ACC112 (cell line): ENCODE measurements at regions not wholly inside any gene's neighbourhood (a gene's known extent, or its start where the extent isn't known, plus 50 kb on each side); places are given as distances from the start of the nearest gene placed in this dataset.
"Not testable (repeated sequence)": the region's sequence is repeated elsewhere in the genome, so short reads cannot be mapped to it uniquely, and the experiment has no call there.

Experiments
- H2AFZ ChIP-seq: fragments of 200-600 bp; sonication (generic); one replicate; pipeline ENCODE4 v1.6.0; 2017; ENCODE audit warnings: antibody characterized with exemption, low read length; ENCODE audit not compliant: unreplicated experiment
- H3K27ac ChIP-seq: fragments of 200-600 bp; sonication (generic); 2 replicates; pipeline ENCODE4 v1.5.1; 2014; ENCODE audit warnings: low read depth, mild to moderate bottlenecking, antibody characterized with exemption, low read length, moderate library complexity
- H3K27me3 ChIP-seq: fragments of 200-600 bp; sonication (generic); 2 replicates; pipeline ENCODE4 v1.6.1; 2014; ENCODE audit warnings: mild to moderate bottlenecking, antibody characterized with exemption, low read length, moderate library complexity, mixed read lengths; ENCODE audit not compliant: insufficient read depth
- H3K36me3 ChIP-seq: fragments of 200-600 bp; sonication (generic); 2 replicates; pipeline ENCODE4 v1.6.1; 2016; ENCODE audit warnings: mild to moderate bottlenecking, antibody characterized with exemption, low read length, moderate library complexity, mixed read lengths; ENCODE audit not compliant: insufficient read depth
- H3K4me1 ChIP-seq: fragments of 200-600 bp; sonication (generic); one replicate; pipeline ENCODE4 v1.6.1; 2016; ENCODE audit warnings: low read length, mixed read lengths; ENCODE audit not compliant: insufficient read depth, unreplicated experiment, control insufficient read depth
- H3K4me3 ChIP-seq: fragments of 200-600 bp; sonication (generic); 2 replicates; pipeline ENCODE4 v1.5.1; 2014; ENCODE audit warnings: mild to moderate bottlenecking, low read depth, low read length
- H3K79me2 ChIP-seq: fragments of 200-600 bp; sonication (generic); one replicate; pipeline ENCODE4 v1.6.0; 2016; ENCODE audit warnings: low read length; ENCODE audit not compliant: control insufficient read depth, unreplicated experiment, insufficient read depth

DNA sequence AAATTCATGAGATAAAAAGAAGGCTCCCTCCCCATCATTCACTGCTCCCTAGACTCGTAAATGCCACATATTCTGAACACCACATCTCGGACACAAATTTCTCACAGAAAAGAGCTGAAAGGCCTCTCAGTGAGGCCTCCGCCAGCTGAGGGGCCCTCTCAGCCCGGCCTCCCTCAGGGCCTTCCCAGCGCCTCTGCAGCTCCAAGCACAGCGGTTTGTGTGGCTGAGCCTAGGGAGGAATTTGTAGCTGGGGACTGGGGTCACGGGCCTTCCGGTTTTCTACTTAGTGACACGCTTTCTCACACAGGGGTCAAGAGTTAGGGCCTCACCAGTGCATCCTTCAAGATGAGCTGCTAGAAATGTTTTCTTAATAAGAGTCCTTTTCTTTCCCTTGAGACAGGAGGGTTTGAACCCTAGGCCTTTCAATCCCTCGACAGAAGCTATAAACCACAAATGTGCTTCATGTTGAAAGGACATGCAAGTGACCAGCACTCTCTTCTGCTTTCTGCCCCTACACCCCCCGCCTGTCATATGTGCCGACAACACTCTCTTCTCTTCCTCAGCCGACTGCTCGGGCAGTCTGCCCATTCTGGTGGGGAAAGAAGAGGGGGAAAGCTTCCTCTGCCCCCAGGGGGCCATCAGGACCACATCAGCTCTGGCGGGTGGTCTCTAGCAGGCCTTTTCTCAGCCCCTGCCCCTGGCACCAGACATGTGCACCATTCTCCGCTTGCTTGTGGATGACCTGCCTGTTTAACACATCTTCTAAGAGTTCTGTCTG is 104.9 kb downstream of the CHIC2 start:
- Histone ChIP-seq H2AFZ (no peak overlapping the region), H3K36me3 (no peaks in the 10 kb centered on the region), H3K4me1 (peaks cover 28% of the 10 kb centered on the region), H3K27ac (no peak overlapping the region), H3K4me3 (no peak overlapping the region), H3K27me3 (no peaks in the 10 kb centered on the region), H3K79me2 (no peaks in the 10 kb centered on the region)

DNA sequence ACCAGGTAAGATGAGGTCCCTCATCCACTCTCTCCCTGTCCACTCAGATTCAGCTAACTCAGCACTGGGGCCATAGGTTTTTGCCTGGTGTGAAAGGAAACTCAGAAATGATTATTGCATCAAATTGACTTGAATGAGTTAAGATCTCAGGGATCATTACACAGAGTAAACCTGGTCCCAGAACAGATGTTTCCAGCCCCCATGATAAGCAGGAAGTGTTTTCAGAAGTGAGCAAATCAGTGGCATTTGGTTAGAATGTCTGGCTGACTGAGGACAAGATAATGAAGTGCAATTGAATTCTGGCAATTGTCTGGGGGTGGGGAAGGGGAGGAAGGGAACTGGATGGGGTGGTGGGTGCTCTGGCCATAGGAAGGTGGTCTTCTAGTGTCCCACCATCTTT is 108.0 kb downstream of the CHIC2 start:
- Histone ChIP-seq H3K4me1 (no peaks in the 10 kb centered on the region), H3K4me3 (no peak overlapping the region), H2AFZ (no peak overlapping the region), H3K79me2 (no peaks in the 10 kb centered on the region), H3K27ac (no peak overlapping the region), H3K36me3 (no peaks in the 10 kb centered on the region), H3K27me3 (no peaks in the 10 kb centered on the region)

- H3K4me3 ChIP-seq = no peak overlapping the region
- no peaks in the 10 kb centered on the region for H3K27me3 ChIP-seq
- H3K4me1 ChIP-seq = no peaks in the 10 kb centered on the region
- no peaks in the 10 kb centered on the region for H3K79me2 ChIP-seq
- no peaks in the 10 kb centered on the region for H3K36me3 ChIP-seq
- no peak overlapping the region for H2AFZ ChIP-seq
- no peak overlapping the region for H3K27ac ChIP-seq
Measured at GRCh38 chr4:53956053-53956452, 108.4 kb downstream of the CHIC2 start.

- Histone ChIP-seq H2AFZ (no peak overlapping the region), H3K36me3 (no peaks in the 10 kb centered on the region), H3K27ac (no peak overlapping the region), H3K4me3 (no peak overlapping the region), H3K79me2 (no peaks in the 10 kb centered on the region), H3K27me3 (no peaks in the 10 kb centered on the region), H3K4me1 (no peaks in the 10 kb centered on the region)
Measured at GRCh38 chr4:53951414-53951813, 113.0 kb downstream of the CHIC2 start.

- Histone ChIP-seq H3K79me2 (no peaks in the 10 kb centered on the region), H3K36me3 (no peaks in the 10 kb centered on the region), H3K27ac (peak overlapping the region; percentile 46), H3K27me3 (no peaks in the 10 kb centered on the region), H2AFZ (no peak overlapping the region), H3K4me3 (0 out of 2 replicates have a peak overlapping the region, but pooled peaks have one; percentile 1), H3K4me1 (peaks cover 24% of the 10 kb centered on the region)
Measured at GRCh38 chr4:53943345-53944085, 120.9 kb downstream of the CHIC2 start.

GRCh38 chr4:53942712-53943111 is 121.7 kb downstream of the CHIC2 start:
- Histone ChIP-seq H3K79me2 (no peaks in the 10 kb centered on the region), H2AFZ (no peak overlapping the region), H3K4me1 (peaks cover 28% of the 10 kb centered on the region), H3K4me3 (no peak overlapping the region), H3K27ac (no peak overlapping the region), H3K36me3 (no peaks in the 10 kb centered on the region), H3K27me3 (no peaks in the 10 kb centered on the region)

GRCh38 chr4:53941331-53941730 is 123.1 kb downstream of the CHIC2 start:
- Histone ChIP-seq H3K4me3 (no peak overlapping the region), H3K79me2 (no peaks in the 10 kb centered on the region), H2AFZ (no peak overlapping the region), H3K4me1 (peaks cover 34% of the 10 kb centered on the region), H3K27ac (no peak overlapping the region), H3K27me3 (no peaks in the 10 kb centered on the region), H3K36me3 (no peaks in the 10 kb centered on the region)

GRCh38 chr4:53939892-53940291 is 124.5 kb downstream of the CHIC2 start:
- H3K27ac ChIP-seq, H3K4me3 ChIP-seq, H3K79me2 ChIP-seq, H3K27me3 ChIP-seq, H3K36me3 ChIP-seq, H2AFZ ChIP-seq: not testable (repeated sequence)
- H3K4me1 ChIP-seq = peaks cover 45% of the 10 kb centered on the region

DNA sequence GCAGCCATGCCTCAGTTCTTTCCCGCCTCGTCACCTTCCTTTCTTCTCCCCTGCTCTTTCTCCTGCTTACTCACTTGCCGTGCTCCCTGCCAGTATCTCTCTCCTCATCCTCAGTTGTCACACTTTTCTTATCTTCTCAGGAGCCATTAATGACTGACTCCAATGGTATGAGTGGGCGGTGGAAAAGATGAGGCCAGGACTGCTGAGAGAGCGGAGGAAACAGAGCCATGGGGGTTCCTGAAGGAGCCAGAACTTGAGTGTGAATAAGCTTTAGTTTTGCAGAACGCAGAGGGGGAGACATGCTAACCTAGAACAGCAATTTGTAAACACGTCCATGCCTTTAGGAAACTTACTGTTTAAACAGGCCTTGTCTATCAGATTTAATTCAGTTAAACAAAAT is 126.5 kb downstream of the CHIC2 start:
- peaks cover 31% of the 10 kb centered on the region for H3K4me1 ChIP-seq
- H3K27me3 ChIP-seq = no peaks in the 10 kb centered on the region
- peak overlapping the region; percentile 7; the same call in 1 of the 2 replicates for H3K4me3 ChIP-seq
- H3K79me2 ChIP-seq = no peaks in the 10 kb centered on the region
- H3K36me3 ChIP-seq = no peaks in the 10 kb centered on the region
- peak overlapping the region; percentile 70 for H2AFZ ChIP-seq
- H3K27ac ChIP-seq = peak overlapping the region; percentile 54

- Histone ChIP-seq H3K4me1 (peaks cover 32% of the 10 kb centered on the region), H3K27me3 (no peaks in the 10 kb centered on the region), H3K79me2 (no peaks in the 10 kb centered on the region), H2AFZ (no peak overlapping the region), H3K36me3 (no peaks in the 10 kb centered on the region), H3K27ac (peak overlapping the region; percentile 54), H3K4me3 (no peak overlapping the region)
Measured at GRCh38 chr4:53937327-53937726, 127.1 kb downstream of the CHIC2 start.

DNA sequence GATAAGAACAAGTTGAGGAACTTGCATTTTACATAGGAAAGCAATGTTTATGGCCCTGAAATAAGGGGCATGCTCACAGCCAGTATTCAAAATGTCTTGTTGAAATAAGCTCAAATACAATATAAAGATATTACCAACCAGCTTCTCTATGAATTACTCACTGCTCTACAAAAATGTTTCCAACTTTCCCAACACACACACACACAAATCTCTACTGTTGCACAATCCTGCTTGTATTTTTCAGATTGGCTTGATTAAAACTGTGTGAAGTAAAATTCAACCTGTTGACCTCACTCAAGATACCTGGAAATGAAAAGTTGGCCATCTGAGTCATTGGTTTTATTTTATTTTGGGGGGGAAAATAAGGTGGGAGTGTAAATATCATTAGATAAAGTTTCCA is 128.6 kb downstream of the CHIC2 start:
- H2AFZ ChIP-seq = no peak overlapping the region
- peak overlapping the region; percentile 51 for H3K27ac ChIP-seq

More for the DNA sequence above, 128.6 kb downstream of the CHIC2 start:
- H3K4me3 ChIP-seq = no peak overlapping the region
- no peaks in the 10 kb centered on the region for H3K79me2 ChIP-seq
- no peaks in the 10 kb centered on the region for H3K27me3 ChIP-seq
- peaks cover 44% of the 10 kb centered on the region for H3K4me1 ChIP-seq
- H3K36me3 ChIP-seq = no peaks in the 10 kb centered on the region
